Midbrain (tissue), 1 donor: ENCODE measurements at regions not wholly inside any gene's neighbourhood (a gene's known extent, or its start where the extent isn't known, plus 50 kb on each side); places are given as distances from the start of the nearest gene placed in this dataset.

Experiments
- DNase-seq: peaks from one replicate; lab custom pipeline; 2025; lab: John Stamatoyannopoulos, UW

GRCh38 chr4:123807866-123808265 lies 411.3 kb downstream of the SPRY1 start:
- DNase-seq, result no peak

- DNase-seq, result no peak
Observed at GRCh38 chr4:123809864-123810263, 413.3 kb downstream of the SPRY1 start.

- DNase-seq, result no peak
Observed at GRCh38 chr4:123812066-123812390, 415.4 kb downstream of the SPRY1 start.

- no peak for DNase-seq
Observed at GRCh38 chr4:123813901-123814300, 417.3 kb downstream of the SPRY1 start.

GRCh38 chr4:123816462-123816861 lies 419.9 kb downstream of the SPRY1 start:
- DNase-seq, result no peak

- DNase-seq, result no peak
Observed at GRCh38 chr4:123817025-123817688, 420.6 kb downstream of the SPRY1 start.

GRCh38 chr4:123819362-123820035 lies 422.9 kb downstream of the SPRY1 start:
- no peak for DNase-seq

- no peak for DNase-seq
Observed at GRCh38 chr4:123821861-123822260, 425.3 kb downstream of the SPRY1 start.

GRCh38 chr4:123822353-123822752 lies 425.8 kb downstream of the SPRY1 start:
- DNase-seq, result no peak

- DNase-seq, result no peak
Observed at GRCh38 chr4:123823244-123823643, 426.6 kb downstream of the SPRY1 start.

GRCh38 chr4:123824524-123824923 lies 427.9 kb downstream of the SPRY1 start:
- no peak for DNase-seq

- no peak for DNase-seq
Observed at GRCh38 chr4:123825596-123826291, 429.1 kb downstream of the SPRY1 start.

GRCh38 chr4:123826896-123827295 lies 430.3 kb downstream of the SPRY1 start:
- no peak for DNase-seq

- no peak for DNase-seq
Observed at GRCh38 chr4:123827511-123827910, 430.9 kb downstream of the SPRY1 start.

- no peak for DNase-seq
Observed at GRCh38 chr4:123830930-123831329, 434.3 kb downstream of the SPRY1 start.

GRCh38 chr4:123832173-123833026 lies 435.8 kb downstream of the SPRY1 start:
- no peak for DNase-seq

- DNase-seq, result no peak
Observed at GRCh38 chr4:123833171-123833643, 436.6 kb downstream of the SPRY1 start.

- DNase-seq, result no peak
Observed at GRCh38 chr4:123835831-123836590, 439.4 kb downstream of the SPRY1 start.

- DNase-seq, result no peak
Observed at GRCh38 chr4:123836851-123837595, 440.4 kb downstream of the SPRY1 start.

GRCh38 chr4:123838474-123838873 lies 441.9 kb downstream of the SPRY1 start:
- DNase-seq, result no peak

GRCh38 chr4:123840197-123840596 lies 443.6 kb downstream of the SPRY1 start:
- no peak for DNase-seq
